Transverse colon (tissue), 4 donors: ENCODE measurements at regions not wholly inside any gene's neighbourhood (a gene's known extent, or its start where the extent isn't known, plus 50 kb on each side); places are given as distances from the start of the nearest gene placed in this dataset.

Source experiments
- POLR2AphosphoS5 ChIP-seq, 3 donors: sonication (generic); formaldehyde crosslinking; IDR thresholded peaks; one replicate each; pipeline ENCODE4 v1.6.1; 2016; ENCODE audit warnings: antibody characterized with exemption in 3 of 3
- TF ChIP-seq, protein P1 (sequence below), 5 experiments: fragments of 200-600 bp in 3 of 5; fragments of 450-650 bp in 2 of 5; sonication (generic) in 3 of 5; IDR thresholded peaks; 1 replicate in 2 of 5; 2 replicates in 3 of 5; pipeline ENCODE4 v1.5.1; 2016 to 2017; ENCODE audit warnings: antibody characterized with exemption in 5 of 5, inconsistent platforms in 3 of 5, mild to moderate bottlenecking in 2 of 5, moderate library complexity in 1 of 5

DNA sequence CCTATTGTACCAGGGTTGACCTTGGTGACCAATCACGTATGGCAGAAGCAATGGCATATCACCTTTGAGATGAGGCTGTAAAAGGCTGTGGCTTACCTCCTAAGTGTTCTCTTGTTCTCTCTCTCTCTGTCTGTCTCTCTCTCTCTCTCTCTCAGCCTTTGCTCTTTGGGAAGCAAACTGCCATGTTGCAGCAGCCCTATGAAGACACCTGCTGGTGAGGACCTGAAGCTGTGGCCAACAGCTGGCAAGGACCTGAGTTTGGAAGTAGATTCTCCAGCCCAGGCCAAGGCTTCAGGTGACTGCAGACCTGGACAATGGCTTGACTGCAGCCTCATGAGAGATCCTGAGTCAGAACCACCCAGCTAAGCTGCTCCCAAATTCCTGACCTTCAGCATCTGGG is 161.4 kb downstream of the GPAM start:
- no peak for TF ChIP-seq POLR2AphosphoS5 (IDR thresholded peaks at IDR 0.05)
- TF ChIP-seq, protein P1, sequence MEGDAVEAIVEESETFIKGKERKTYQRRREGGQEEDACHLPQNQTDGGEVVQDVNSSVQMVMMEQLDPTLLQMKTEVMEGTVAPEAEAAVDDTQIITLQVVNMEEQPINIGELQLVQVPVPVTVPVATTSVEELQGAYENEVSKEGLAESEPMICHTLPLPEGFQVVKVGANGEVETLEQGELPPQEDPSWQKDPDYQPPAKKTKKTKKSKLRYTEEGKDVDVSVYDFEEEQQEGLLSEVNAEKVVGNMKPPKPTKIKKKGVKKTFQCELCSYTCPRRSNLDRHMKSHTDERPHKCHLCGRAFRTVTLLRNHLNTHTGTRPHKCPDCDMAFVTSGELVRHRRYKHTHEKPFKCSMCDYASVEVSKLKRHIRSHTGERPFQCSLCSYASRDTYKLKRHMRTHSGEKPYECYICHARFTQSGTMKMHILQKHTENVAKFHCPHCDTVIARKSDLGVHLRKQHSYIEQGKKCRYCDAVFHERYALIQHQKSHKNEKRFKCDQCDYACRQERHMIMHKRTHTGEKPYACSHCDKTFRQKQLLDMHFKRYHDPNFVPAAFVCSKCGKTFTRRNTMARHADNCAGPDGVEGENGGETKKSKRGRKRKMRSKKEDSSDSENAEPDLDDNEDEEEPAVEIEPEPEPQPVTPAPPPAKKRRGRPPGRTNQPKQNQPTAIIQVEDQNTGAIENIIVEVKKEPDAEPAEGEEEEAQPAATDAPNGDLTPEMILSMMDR (IDR thresholded peaks at IDR 0.05): no peak
